Medulla oblongata (tissue), 1 donor: ENCODE measurements at regions not wholly inside any gene's neighbourhood (a gene's known extent, or its start where the extent isn't known, plus 50 kb on each side); places are given as distances from the start of the nearest gene placed in this dataset.
A peak's percentile ranks its signal among the peaks of the same experiment; 100 is the strongest.

Experiments used
- DNase-seq: peaks from one replicate; pipeline ENCODE4 v3.0.0-alpha.2; 2015; ENCODE audit errors: extremely low spot score

GRCh38 chr6:150651808-150652470 is 52.3 kb downstream of the PLEKHG1 start:
- DNase-seq: no peak

- DNase-seq: no peak
These were observed 53.3 kb downstream of the PLEKHG1 start for GRCh38 chr6:150652848-150653613.

GRCh38 chr6:150654608-150655007 is 54.9 kb downstream of the PLEKHG1 start:
- DNase-seq: no peak

GRCh38 chr6:150656156-150656555 is 56.5 kb downstream of the PLEKHG1 start:
- no peak for DNase-seq

- DNase-seq: no peak
These were observed 58.7 kb downstream of the PLEKHG1 start for GRCh38 chr6:150658421-150658820.

GRCh38 chr6:150659046-150659763 is 59.5 kb downstream of the PLEKHG1 start:
- DNase-seq: no peak

- no peak for DNase-seq
These were observed 61.7 kb downstream of the PLEKHG1 start for GRCh38 chr6:150661216-150662007.

GRCh38 chr6:150662814-150663213 is 63.1 kb downstream of the PLEKHG1 start:
- DNase-seq: no peak

GRCh38 chr6:150664091-150664490 is 64.4 kb downstream of the PLEKHG1 start:
- no peak for DNase-seq

GRCh38 chr6:150666071-150666470 is 66.4 kb downstream of the PLEKHG1 start:
- no peak for DNase-seq

- DNase-seq: no peak
These were observed 67.7 kb downstream of the PLEKHG1 start for GRCh38 chr6:150667359-150667758.

GRCh38 chr6:150667977-150668716 is 68.5 kb downstream of the PLEKHG1 start:
- peak; percentile 65 for DNase-seq

- no peak for DNase-seq
These were observed 69.2 kb downstream of the PLEKHG1 start for GRCh38 chr6:150668900-150669302.

GRCh38 chr6:150670311-150670710 is 70.6 kb downstream of the PLEKHG1 start:
- DNase-seq: no peak

GRCh38 chr6:150672800-150673199 is 73.1 kb downstream of the PLEKHG1 start:
- DNase-seq: no peak

GRCh38 chr6:150673720-150674346 is 74.1 kb downstream of the PLEKHG1 start:
- no peak for DNase-seq

GRCh38 chr6:150676344-150676743 is 76.7 kb downstream of the PLEKHG1 start:
- no peak for DNase-seq

- DNase-seq: no peak
These were observed 77.1 kb downstream of the PLEKHG1 start for GRCh38 chr6:150676772-150677171.

GRCh38 chr6:150680510-150680909 is 80.8 kb downstream of the PLEKHG1 start:
- DNase-seq: no peak

GRCh38 chr6:150681578-150682395 is 82.1 kb downstream of the PLEKHG1 start:
- no peak for DNase-seq
